HG03039 (cell line): ENCODE measurements at regions not wholly inside any gene's neighbourhood (a gene's known extent, or its start where the extent isn't known, plus 50 kb on each side); places are given as distances from the start of the nearest gene placed in this dataset.
"Not testable (repeated sequence)": the region's sequence is repeated elsewhere in the genome, so short reads cannot be mapped to it uniquely, and the experiment has no call there.

ENCODE experiments used
- ATAC-seq: cut with Tn5 transposase; IDR thresholded peaks from one replicate; pipeline ENCODE4 v1.9.1; 2021; ENCODE audit warnings: mild to moderate bottlenecking, moderate library complexity; ENCODE audit not compliant: unreplicated experiment

DNA sequence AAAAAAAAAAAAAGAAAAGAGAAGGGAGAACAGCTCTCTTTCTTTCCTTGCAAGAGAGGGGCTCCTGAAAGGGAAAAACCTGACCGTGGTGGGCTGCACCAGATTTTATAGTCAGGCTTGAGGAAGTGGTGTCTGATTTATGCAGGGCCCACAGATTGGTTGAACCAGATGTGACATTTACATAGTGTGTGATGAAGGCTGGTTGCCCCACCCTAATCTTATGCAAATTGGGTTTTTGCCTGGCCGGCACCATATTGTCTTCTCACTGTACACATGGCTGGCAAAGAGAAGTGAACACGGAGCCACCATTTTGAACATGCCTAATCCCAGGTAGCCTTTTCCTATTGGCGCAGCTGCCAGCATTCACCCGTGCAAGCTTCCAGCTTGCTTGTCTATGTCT is 154.4 kb downstream of the OXSM start:
- ATAC-seq, result no peak

DNA sequence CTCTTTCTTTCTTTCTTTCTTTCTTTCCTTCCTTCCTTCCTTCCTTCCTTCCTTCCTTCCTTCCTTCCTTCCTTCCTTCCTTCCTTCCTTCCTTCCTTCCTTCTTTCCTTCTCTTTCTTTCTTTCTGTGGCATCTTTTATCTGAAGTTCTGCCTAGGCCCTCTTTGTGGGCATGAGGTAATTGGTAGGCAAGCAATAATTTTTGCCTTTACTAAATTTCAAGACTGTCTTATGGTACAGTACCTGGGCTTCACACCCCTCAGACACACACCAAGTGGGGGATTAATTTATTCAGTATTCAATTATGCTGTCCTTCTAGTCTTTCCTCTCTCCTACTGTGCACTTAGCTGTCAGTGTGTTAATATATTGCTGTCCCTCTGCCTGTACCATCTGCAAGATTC is 155.5 kb downstream of the OXSM start:
- no peak for ATAC-seq

GRCh38 chr3:25945836-25946235 is 155.9 kb downstream of the OXSM start:
- no peak for ATAC-seq

GRCh38 chr3:25952133-25952532 is 162.2 kb downstream of the OXSM start:
- ATAC-seq, result no peak

DNA sequence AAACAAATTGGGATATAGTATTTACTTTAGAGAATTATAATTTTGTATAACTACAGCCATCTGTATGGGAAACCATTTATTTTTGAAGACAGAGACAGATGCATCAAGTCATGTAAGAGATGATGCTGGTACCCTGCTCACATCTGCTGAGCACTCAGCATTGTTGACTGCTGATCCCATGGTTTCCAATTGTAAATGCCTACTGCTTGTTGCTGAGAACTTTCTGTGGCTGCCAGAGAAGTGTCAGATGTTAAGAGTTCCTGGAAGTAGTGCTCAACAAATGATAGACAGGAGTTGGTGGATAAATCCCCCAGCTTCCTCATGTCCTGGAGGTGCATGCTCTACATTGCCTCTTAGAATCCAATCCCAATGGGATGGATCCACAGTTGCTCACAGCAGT is 167.1 kb downstream of the OXSM start:
- ATAC-seq, result no peak

DNA sequence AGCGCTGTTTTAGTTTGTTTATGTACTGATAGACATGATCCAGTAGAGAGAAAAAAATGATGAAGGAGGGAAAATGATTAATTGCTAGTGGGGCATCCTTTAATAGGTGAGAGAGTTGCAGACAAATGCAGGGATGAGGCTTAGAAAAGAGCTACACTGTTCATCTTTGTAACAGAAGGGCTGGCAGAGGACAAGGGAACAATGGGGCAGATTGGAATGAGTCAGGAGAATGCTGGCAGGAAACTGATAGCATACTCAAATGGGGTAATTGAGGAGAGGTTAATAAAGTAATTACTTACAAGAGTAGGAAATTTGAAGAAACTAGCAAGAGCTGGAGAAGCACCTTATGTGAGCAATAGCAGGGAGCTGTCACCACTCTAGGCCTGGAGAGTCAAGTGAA is 170.9 kb downstream of the OXSM start:
- no peak for ATAC-seq

GRCh38 chr3:25962255-25962654 is 172.4 kb downstream of the OXSM start:
- ATAC-seq, result no peak

GRCh38 chr3:25964141-25964540 is 174.3 kb downstream of the OXSM start:
- ATAC-seq, result no peak

GRCh38 chr3:25967385-25967784 is 177.5 kb downstream of the OXSM start:
- ATAC-seq, result no peak

DNA sequence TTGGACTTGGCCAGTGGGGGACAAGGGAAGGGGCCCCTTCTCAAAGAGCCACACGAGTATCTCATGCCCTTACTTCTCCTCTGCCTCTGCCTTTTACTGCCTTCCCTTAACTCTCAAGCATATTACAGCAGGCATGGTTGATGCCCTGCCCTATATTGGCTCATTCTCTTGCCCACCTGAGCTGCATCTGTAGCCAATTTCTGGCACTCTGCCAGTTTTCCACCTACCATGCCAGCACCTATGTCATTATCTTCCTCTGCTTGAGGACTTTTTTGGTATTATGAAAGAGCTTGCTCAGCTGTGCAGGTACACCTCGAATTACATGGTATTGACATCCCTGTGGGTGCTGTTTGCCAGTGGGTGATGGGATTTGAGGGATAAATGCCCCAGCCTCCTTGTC is 181.8 kb downstream of the OXSM start:
- ATAC-seq, result no peak

DNA sequence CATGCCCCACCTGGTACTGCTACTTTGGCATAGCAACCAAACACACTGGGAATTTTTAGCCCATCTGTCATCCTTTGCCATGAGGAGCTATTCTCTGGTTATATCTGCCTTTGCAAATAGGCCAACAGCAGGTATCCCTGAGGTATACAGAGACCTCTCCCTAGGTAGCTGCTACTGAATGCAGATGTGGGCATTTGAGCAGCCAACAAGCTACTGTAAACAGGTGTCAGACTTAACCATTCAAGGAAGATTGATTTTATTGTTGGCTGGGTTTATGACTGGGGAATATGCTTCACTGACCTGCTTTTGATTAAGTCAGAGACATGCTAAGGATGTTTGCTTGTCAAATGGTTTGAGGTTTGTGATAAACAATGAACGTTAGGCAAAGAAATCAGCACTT is 183.2 kb downstream of the OXSM start:
- ATAC-seq, result no peak

- ATAC-seq, result no peak
Measured at GRCh38 chr3:25982756-25983155, 192.9 kb downstream of the OXSM start.

GRCh38 chr3:25985621-25986020 is 195.7 kb downstream of the OXSM start:
- no peak for ATAC-seq

DNA sequence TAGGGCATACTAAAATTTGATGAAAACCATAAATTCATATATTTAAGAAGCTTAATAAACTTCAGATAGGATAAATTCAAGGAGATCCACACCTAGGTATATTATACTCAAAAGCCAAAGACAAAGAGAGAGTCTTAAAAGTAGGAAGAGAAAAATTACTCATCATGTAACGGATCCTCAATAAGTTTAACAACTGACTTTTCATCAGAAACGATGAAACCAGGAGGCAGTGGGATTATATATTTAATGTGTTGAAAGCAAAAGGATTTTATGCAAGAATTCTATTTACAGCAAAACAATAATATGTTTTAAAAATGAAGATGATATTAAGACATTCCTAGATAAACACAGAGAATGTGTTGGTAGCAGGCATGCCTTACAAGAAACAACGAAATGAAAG is 202.7 kb downstream of the OXSM start:
- ATAC-seq, result no peak

GRCh38 chr3:26004172-26004571 is 214.3 kb downstream of the OXSM start:
- ATAC-seq, result no peak

DNA sequence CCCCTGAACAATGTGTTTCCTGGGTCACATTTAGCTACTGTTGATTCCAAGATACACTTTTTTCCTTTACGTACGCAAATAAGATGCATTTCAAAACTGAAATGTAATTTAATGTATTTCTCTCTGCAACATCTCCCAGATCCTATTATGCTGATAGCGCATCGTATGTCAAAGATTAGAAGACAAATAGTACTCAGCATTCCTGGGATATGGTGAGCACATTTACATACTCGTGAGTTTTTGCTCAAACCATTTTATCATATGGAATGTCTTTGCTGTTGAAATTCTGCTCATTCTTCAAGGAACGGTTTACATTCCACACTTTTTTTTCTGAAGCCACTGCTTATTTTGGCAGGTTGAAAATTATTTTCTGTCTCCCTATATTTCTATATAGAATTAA is 221.4 kb downstream of the OXSM start:
- no peak for ATAC-seq

DNA sequence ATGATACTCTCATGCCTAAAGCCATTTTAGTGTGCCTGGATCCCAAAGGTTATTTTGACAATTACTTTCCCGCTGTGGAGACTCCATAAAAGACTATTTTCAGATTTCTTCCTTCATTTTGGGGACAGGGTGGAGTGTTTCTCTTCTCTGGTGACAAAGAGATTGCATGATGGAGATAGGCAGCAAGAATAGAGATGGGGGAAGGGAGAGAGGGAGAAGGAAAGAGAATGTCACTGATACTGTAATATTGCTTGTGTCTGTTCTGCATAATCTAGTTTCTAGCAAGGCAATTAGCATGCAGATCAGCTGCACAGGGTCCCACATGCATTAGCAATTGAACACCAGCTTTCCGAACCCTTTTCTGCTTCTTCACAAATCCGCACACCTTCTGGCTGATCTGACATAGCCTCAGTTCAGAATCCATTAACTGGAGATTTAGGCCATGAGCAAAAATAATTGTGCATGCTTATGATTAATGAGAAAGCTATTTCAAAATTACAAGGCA is 222.4 kb downstream of the OXSM start:
- ATAC-seq, result no peak

DNA sequence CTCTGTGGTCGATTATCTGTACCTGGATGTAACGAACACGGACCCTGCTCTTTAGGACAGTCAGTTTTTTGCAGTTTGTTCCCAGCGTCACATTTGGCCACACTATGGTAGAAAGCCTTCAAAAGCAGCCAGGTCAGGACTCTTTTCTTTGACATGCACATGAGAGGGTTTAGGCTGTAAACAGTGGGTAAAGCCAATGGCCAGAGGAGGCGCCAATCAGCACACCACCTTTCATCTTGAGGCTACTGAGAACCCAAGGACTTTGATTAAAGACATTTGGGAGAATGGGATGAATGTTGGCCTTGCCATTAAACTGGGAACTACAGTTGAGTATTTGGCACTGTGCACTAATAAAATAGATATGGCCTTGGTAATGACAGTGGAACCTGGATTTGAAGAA is 225.9 kb downstream of the OXSM start:
- no peak for ATAC-seq

- ATAC-seq, result no peak
Measured at GRCh38 chr3:26018889-26019288, 229.0 kb downstream of the OXSM start.

DNA sequence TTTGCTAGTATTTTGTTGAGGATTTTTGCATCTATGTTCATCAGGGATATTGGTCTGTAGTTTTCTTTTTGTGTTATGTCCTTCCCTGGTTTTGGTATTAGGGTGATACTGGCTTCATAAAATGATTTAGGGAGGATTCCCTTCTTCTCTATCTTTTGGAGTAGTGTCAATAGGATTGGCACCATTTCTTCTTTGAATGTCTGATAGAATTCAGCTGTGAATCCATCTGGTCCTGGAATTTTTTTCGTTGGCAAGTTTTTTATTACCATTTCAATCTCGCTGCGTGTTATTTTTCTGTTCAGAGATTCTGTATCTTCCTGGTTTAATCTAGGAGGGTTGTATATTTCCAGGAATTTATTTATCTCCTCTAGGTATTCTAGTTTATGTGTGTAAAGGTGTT is 234.3 kb downstream of the OXSM start:
- ATAC-seq, result not testable (repeated sequence)

GRCh38 chr3:26029321-26029720 is 239.4 kb downstream of the OXSM start:
- ATAC-seq, result no peak

GRCh38 chr3:26042126-26042525 is 252.2 kb downstream of the OXSM start:
- not testable (repeated sequence) for ATAC-seq

- ATAC-seq, result no peak
Measured at GRCh38 chr3:26049951-26050350, 260.1 kb downstream of the OXSM start.

DNA sequence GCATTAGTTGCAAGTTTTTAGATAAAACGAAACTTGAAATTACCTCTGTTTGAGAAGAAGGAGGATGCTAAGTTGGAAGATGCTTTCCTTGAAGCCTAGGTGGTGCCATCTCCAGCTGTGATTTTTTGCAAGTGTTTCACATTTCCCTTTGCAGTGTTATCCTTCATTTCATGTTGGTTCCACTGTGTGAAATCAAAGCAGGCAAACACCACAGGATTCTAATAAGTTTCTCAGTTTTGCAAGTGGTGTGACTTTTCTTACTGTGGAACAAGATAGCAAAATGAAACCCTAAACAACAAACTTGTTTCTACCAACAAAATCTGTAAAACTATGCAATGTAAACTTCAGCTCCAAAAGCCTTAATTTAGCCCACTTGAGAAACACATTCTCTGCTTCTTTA is 260.9 kb downstream of the OXSM start:
- no peak for ATAC-seq
